ENCODE measurements at regions not wholly inside any gene's neighbourhood (a gene's known extent, or its start where the extent isn't known, plus 50 kb on each side); places are given as distances from the start of the nearest gene placed in this dataset.
"Not testable (repeated sequence)": the region's sequence is repeated elsewhere in the genome, so short reads cannot be mapped to it uniquely, and the experiment has no call there.

DNA sequence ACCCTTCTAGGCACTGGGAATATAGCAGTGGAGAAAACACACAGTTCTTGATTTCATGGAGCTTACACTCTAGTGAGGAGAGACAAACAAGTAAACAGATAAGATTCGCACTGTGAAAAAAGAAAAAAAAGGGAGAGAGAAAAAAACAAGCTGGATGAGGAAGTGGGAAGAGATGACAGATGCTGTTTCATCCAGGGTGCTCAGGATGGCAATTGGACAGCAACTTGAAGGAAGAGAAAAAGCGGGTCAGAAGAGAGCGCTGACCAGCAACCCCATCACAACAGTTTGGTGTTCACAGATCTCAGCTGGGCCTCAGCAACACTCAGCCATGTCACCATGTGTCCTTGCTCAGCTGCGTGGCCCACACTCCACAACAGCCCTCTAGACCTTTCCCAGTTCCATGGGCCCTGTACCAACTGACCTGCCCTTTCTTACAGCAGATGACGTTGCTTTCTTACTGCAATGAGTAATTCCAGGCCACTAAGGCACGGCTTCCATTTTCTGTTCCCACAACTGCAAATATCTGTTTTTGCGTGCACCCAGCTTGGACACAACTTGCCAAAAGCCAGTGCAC is 230.8 kb downstream of the MEX3B start:
- no peak for DNase-seq

- DNase-seq = peak; percentile 2 to 4
These were observed 232.6 kb downstream of the MEX3B start for GRCh38 chr15:81813215-81813614.

DNA sequence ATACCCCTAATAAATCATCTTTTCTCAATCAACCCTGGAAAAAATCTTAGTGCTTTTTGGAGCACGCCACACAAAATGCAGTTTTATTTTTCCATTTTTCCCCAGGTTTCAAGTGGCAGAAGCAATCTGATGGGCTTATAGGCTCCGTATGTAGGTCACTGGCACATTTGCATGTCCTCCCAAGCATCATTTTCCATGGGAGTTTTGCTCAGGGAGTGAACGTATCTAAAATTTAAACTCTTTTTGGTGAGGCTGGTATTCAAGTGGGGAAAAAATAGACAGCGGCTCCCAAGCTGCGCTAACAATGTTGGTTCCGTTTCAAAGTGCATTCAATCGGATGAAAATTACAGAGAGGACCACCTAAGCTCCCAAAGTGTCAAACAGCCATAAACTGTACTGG is 233.4 kb downstream of the MEX3B start:
- DNase-seq = no peak

DNA sequence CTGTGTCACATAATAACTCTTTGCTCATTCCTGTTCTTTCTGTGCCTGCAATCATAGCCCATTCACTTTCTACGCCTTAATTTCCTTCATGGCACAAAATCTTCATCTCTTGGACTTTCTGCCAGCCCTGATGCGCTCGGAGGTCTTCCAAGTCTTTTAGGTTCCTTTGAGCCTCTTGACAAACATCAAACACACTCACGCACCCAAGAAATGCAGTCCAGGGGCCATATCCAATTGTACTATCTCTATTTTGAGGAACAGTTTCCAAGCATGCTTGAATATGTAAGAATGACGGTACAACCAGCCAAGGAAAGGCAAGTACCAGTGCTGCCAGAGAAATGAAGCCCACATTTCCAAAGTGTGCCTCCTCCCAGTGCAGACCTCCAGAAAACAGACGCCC is 234.1 kb downstream of the MEX3B start:
- DNase-seq = no peak

GRCh38 chr15:81809543-81809942 is 236.3 kb downstream of the MEX3B start:
- no peak for DNase-seq

DNA sequence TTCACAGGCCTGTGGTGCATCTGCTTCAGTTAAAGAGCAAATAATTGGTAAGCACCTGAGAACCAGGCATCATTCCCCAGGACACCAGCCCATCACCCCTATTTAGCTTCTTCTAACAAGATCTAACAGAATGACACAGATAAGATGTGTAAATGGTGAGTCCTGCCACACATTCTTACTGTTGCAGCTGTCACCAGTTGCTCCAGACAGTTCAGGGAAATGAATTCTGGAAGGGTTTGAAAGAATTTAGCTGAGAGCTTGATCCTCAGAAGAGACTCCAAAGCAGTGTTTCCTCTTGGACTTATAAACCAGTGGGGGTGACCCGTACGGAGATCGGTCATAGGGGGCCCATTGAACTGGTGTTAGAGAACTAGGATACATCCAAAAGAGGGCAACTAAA is 238.0 kb downstream of the MEX3B start:
- no peak for DNase-seq

DNA sequence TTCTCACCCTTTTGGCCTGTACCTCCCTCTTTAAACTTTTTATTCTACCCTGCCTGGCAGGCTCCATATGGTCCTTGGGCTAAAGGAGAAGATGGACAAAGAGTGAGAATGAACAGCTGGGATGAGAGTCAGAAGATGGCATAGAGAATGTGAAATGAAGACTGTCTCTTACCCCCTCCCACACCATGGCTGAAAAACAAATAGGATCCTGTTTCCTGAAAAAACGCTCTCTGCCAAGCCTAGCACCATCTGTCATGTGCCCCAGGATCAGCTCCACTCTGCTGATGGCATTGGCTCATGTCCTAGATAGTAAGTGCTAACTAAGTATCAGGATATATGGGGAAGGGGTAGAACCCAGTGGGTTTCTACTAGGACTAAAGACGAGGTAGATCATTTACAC is 238.6 kb downstream of the MEX3B start:
- no peak for DNase-seq

DNA sequence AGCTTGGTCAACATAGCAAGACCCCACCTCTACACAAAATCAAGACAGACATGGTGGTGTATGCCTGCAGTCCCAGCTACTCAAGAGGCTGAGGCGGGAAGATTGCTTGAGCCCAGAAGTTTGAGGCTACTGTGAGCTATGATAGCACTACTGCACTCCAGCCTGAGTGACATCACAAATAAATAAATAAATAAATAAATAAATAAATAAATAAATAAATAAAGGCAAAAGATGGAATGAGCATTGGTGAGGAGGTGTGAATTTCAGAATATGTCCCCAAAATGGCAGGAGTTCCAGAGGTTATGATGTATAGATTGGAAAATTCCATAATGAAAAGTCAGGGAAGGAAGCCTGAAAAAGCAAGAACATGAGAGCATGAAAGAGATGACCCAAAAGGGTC is 249.9 kb downstream of the MEX3B start:
- no peak for DNase-seq

DNA sequence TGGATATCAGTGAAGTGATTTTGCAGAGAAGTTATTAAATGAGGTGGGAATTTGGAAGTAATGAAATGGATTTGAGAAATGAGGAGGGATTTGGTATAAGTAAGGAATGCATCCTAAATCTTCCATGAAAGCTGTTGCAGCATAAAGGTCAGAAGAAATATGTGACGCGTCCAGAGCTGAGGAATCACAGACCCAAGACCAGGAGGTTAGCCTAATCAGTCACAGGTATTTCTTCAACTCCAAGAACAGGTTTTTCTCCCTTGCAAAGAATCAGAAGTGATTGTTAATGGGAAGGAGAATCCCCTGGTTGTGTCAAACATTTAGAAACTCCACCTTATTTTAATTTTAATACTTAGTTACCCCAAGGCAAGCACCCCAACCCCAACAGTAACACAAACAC is 253.2 kb downstream of the MEX3B start:
- no peak for DNase-seq

DNA sequence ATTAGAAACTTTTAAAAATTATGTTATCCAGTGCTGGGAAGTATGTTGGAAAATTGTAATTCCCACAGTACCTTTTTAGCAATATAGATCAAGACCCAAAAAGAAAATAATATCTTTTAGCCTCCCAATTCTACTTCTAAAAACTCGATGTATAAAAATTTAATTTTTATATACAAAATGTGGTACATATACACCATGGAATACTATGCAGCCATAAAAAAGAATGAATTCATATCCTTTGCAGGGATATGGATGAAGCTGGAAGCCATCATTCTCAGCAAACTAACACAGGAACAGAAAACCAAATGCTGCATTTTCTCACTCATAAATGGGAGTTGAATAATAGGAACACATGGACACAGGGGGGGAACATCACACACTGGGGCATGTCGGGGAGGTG is 254.5 kb downstream of the MEX3B start:
- not testable (repeated sequence) for DNase-seq

GRCh38 chr15:81789403-81789802 is 256.4 kb downstream of the MEX3B start:
- DNase-seq = no peak

DNA sequence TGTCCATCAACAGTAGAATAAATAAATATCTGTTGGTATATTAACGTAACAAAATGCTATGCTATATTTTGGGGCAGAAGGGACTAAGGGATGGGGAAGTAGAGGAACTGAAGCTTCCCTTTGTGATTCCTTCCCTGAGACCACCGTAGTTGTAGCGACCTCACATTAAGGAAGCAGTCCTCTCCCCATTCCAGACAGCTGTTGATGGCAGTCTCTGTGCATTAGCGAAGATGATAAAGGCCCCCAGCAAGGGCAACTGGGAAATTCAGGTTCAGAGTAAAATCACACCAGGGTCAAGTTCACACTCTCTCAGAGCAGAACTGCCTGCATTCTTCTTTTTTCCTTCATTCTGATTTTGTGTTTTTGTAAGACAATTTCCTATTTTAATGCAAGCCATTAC is 259.0 kb downstream of the MEX3B start:
- no peak for DNase-seq

DNA sequence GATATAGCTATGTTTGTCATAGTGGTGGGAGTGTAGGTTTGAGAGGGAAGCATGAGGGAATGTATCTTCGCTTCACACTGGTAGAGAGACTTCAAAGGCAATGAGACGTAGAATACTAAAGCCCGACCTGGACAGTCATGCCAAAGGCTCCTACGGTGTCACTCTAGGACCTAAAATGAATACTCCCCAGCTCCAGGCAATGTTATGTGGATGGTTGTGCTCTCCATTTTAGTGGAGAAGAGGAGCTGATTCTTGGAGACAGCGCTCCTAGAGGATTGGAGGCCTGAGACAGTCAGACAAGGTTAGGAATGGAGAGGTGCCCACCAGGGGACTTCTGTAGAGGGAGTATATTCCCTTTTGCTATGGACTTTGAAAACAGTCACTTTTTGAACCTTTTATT is 260.1 kb downstream of the MEX3B start:
- DNase-seq = no peak

DNA sequence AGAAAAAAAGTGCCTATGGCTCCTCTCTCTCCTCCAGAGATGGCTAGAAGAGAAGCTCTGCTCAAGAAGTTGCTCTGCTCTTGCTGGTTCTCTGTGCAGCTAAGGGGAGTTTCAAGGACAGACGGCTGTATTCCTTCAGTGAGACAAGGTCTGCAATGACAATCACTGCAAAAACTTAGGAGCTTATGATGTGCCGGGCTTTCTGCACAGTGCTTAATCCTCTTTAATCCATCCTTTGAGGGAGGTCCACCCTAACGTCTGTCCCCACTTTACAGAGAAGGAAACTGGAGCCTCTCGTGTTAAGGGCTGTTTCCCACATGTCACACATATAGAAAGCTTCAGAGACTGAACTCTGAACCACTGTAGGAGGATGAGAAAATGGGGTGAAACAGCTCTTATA is 260.6 kb downstream of the MEX3B start:
- no peak for DNase-seq

- DNase-seq = no peak
These were observed 261.1 kb downstream of the MEX3B start for GRCh38 chr15:81784751-81785150.

- no peak for DNase-seq
These were observed 262.2 kb downstream of the MEX3B start for GRCh38 chr15:81783586-81783985.

DNA sequence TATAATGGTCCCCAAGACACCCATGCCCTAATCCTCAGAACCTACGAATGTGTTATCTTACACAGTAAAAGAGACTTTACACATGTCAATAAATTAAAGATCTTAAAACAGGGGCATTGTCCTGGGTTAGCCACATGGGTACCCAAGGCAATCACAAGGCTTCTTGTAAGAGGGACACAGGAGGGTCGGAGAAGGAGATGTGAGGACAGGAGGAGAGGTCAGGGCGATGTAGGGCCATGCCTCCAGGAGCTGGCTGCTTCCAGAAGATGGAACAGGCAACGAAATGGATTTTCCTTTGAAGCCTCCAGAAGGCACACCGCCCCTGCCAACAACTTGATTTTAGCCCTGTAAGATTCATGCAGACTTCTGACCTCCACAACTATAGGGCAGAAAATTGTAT is 262.7 kb downstream of the MEX3B start:
- DNase-seq = no peak

GRCh38 chr15:81781395-81781794 is 264.4 kb downstream of the MEX3B start:
- no peak for DNase-seq

DNA sequence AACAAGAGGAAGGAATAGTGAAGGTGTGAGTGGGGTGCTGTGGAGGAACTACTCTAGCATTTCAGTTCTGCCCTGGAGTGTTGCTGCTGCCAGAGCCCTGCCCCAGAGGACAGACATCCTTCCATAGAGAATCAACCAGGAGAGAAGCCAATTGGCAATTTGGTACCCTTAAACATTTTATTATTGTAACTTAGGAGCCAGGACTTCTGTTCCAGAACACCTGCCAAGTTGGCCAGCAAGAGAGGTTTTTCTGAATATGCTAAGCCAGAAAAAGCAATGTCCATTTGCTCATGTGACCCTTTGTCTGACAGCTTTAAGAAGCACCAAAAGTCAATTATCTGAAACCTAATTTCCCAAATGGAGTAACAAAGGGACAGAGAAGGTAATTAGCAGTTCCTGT is 264.9 kb downstream of the MEX3B start:
- DNase-seq = no peak

- DNase-seq = no peak
These were observed 266.6 kb downstream of the MEX3B start for GRCh38 chr15:81779181-81779580.

GRCh38 chr15:81777546-81777945 is 268.3 kb downstream of the MEX3B start:
- DNase-seq = no peak

DNA sequence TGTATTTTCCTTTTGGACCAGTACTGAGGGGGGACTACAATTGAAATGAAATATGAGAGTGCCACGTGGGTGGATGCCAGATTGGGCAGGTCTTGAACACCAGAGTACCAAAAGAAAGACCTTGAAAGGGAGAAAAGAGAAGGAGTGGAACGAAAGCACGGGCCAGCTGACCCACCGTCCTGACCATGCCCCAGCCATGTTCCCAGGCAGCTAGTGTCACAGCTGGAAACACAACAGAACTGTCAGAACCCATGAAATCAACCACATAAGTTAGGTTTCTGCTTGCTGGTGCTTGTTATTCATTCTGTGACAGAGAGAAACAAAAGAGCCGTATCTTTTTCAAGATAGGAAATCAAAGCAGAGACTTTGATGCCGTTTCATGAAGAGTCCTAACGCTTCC is 268.8 kb downstream of the MEX3B start:
- no peak for DNase-seq

DNA sequence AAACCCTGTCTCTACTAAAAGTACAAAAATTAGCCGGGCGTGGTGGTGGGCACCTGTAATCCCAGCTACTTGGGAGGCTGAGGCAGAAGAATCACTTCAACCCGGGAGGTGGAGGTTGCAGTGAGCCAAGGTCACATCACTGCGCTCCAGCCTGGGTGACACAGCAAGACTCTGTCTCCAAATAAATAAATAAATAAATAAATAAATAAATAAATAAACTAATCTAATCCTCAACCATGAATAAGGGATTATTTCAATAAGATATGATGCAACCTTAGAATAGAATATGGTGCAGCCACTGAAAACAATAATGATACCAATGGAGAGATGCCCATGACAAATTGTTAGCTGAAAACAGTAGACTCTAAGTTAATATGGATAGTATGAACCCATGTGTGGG is 270.0 kb downstream of the MEX3B start:
- not testable (repeated sequence) for DNase-seq

- no peak for DNase-seq
These were observed 271.5 kb downstream of the MEX3B start for GRCh38 chr15:81774309-81774708.

GRCh38 chr15:81768773-81769172 is 277.0 kb downstream of the MEX3B start:
- DNase-seq = no peak

All from NCI-H1930 (cell line).